ENCODE measurements at regions not wholly inside any gene's neighbourhood (a gene's known extent, or its start where the extent isn't known, plus 50 kb on each side); places are given as distances from the start of the nearest gene placed in this dataset.

GRCh38 chr18:64330931-64331330 lies 182.0 kb upstream of the LINC00305 start:
- intact Hi-C loops (cut with micrococcal nuclease) = no loop called here
- no peak overlapping the region for H3K27ac ChIP-seq (replicated peaks)

GRCh38 chr18:64330161-64330560 lies 181.3 kb upstream of the LINC00305 start:
- no peaks in the 10 kb centered on the region for H3K36me3 ChIP-seq
- H3K4me3 ChIP-seq = no peak overlapping the region
- TF ChIP-seq, protein P1, sequence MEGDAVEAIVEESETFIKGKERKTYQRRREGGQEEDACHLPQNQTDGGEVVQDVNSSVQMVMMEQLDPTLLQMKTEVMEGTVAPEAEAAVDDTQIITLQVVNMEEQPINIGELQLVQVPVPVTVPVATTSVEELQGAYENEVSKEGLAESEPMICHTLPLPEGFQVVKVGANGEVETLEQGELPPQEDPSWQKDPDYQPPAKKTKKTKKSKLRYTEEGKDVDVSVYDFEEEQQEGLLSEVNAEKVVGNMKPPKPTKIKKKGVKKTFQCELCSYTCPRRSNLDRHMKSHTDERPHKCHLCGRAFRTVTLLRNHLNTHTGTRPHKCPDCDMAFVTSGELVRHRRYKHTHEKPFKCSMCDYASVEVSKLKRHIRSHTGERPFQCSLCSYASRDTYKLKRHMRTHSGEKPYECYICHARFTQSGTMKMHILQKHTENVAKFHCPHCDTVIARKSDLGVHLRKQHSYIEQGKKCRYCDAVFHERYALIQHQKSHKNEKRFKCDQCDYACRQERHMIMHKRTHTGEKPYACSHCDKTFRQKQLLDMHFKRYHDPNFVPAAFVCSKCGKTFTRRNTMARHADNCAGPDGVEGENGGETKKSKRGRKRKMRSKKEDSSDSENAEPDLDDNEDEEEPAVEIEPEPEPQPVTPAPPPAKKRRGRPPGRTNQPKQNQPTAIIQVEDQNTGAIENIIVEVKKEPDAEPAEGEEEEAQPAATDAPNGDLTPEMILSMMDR (IDR thresholded peaks at IDR 0.05; ENCODE audit: borderline replicate concordance) = peak; percentile 32
- intact Hi-C loops (cut with micrococcal nuclease) = no loop called here
- peaks cover 13% of the 10 kb centered on the region for H3K4me1 ChIP-seq
- no peaks in the 10 kb centered on the region for H3K27me3 ChIP-seq (ENCODE audit: low read depth)
- H3K9me3 ChIP-seq (replicated peaks) = no peaks in the 10 kb centered on the region
- no peak for DNase-seq
- no peak overlapping the region for H3K27ac ChIP-seq (replicated peaks)

More at GRCh38 chr18:64330931-64331330, 182.0 kb upstream of the LINC00305 start:
- Histone ChIP-seq H3K9me3 (replicated peaks) (no peaks in the 10 kb centered on the region), H3K4me1 (peaks cover 13% of the 10 kb centered on the region), H3K4me3 (no peak overlapping the region), H3K27me3 (ENCODE audit: low read depth) (no peaks in the 10 kb centered on the region), H3K36me3 (no peaks in the 10 kb centered on the region)
- DNase-seq = no peak
- TF ChIP-seq, protein P1 (IDR thresholded peaks at IDR 0.05; ENCODE audit: borderline replicate concordance) = no peak

DNA sequence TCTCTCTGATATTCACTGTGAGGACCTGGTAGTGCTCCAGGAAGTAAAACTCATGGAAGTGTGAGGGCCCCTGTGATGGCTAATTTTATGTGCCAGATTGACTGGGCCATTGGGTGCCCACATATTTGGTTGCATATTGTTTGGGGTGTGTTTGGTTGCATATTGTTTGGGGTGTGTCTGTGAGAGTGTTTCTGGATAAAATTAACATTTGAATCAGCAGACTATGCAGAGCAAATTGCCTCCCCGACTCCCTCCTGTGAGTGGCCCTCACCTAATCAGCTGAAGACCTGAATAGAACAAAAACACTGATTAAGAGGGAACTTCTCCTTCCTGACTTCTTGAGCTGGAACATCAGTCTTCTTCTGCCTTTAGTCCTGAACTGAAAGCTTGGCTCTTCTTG lies 173.3 kb upstream of the LINC00305 start:
- peaks cover 4% of the 10 kb centered on the region for H3K9me3 ChIP-seq (replicated peaks)
- no peak overlapping the region for H3K27ac ChIP-seq (replicated peaks)
- intact Hi-C loops (cut with micrococcal nuclease) = no loop called here
- no peaks in the 10 kb centered on the region for H3K27me3 ChIP-seq (ENCODE audit: low read depth)
- no peaks in the 10 kb centered on the region for H3K36me3 ChIP-seq
- no peak for DNase-seq
- H3K4me1 ChIP-seq = no peaks in the 10 kb centered on the region
- no peak overlapping the region for H3K4me3 ChIP-seq
- TF ChIP-seq, protein P1 (IDR thresholded peaks at IDR 0.05; ENCODE audit: borderline replicate concordance) = no peak

GRCh38 chr18:64318547-64318946 lies 169.7 kb upstream of the LINC00305 start:
- Histone ChIP-seq H3K27ac (replicated peaks) (no peak overlapping the region), H3K4me3 (no peak overlapping the region), H3K4me1 (no peaks in the 10 kb centered on the region), H3K9me3 (replicated peaks) (peaks cover 28% of the 10 kb centered on the region), H3K36me3 (no peaks in the 10 kb centered on the region), H3K27me3 (ENCODE audit: low read depth) (no peaks in the 10 kb centered on the region)
- no peak for DNase-seq
- TF ChIP-seq, protein P1 (IDR thresholded peaks at IDR 0.05; ENCODE audit: borderline replicate concordance) = no peak
- intact Hi-C loops (cut with micrococcal nuclease) = no loop called here

- H3K4me3 ChIP-seq = no peak overlapping the region
- TF ChIP-seq, protein P1 (IDR thresholded peaks at IDR 0.05; ENCODE audit: borderline replicate concordance) = no peak
- H3K4me1 ChIP-seq = no peaks in the 10 kb centered on the region
- intact Hi-C loops (cut with micrococcal nuclease) = no loop called here
- H3K36me3 ChIP-seq = no peaks in the 10 kb centered on the region
- DNase-seq = no peak
- H3K27me3 ChIP-seq (ENCODE audit: low read depth) = no peaks in the 10 kb centered on the region
- no peak overlapping the region for H3K27ac ChIP-seq (replicated peaks)
- peaks cover 20% of the 10 kb centered on the region for H3K9me3 ChIP-seq (replicated peaks)
Measured at GRCh38 chr18:64311859-64312258, 163.0 kb upstream of the LINC00305 start.

DNA sequence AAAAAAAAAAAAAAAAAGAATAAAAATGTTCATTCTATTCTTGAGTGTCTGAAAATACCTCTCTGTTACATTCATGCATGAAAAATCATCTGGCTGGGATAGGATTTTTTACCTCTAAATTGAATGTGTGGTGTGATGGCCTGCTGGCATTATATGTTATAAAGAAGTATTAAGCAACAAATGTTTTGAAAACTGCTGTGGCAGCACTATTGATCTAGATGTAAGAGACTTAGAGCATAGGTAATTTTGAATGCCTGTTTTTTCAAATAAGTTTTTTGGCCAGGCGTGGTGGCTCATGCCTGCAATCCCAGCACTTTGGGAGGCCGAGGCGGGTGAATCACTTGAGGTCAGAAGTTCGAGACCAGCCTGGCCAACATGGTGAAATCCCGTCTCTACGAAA lies 147.0 kb upstream of the LINC00305 start:
- Histone ChIP-seq H3K36me3 (no peaks in the 10 kb centered on the region), H3K4me3 (no peak overlapping the region), H3K27ac (replicated peaks) (no peak overlapping the region), H3K27me3 (ENCODE audit: low read depth) (no peaks in the 10 kb centered on the region), H3K4me1 (no peaks in the 10 kb centered on the region), H3K9me3 (replicated peaks) (no peaks in the 10 kb centered on the region)
- DNase-seq = no peak
- TF ChIP-seq, protein P1 (IDR thresholded peaks at IDR 0.05; ENCODE audit: borderline replicate concordance) = no peak
- intact Hi-C loops (cut with micrococcal nuclease) = no loop called here
